Endometrial microvascular endothelial cells (primary cell): ENCODE measurements at regions not wholly inside any gene's neighbourhood (a gene's known extent, or its start where the extent isn't known, plus 50 kb on each side); places are given as distances from the start of the nearest gene placed in this dataset.

ENCODE experiments used
- in situ Hi-C: cut with HindIII; loops from 2 replicates; pipeline ENCODE4 v1.10.0; 2017; ENCODE audit warnings: low sequenced_read_pairs, low pct_unique_long_range_greater_than_20kb; ENCODE audit errors: inconsistent ontology term

GRCh38 chr2:67669766-67670165 lies 272.6 kb downstream of the ETAA1 start:
- in situ Hi-C loops = no loop called here

GRCh38 chr2:67670747-67671183 lies 273.6 kb downstream of the ETAA1 start:
- in situ Hi-C loops = no loop called here

GRCh38 chr2:67671464-67672450 lies 274.6 kb downstream of the ETAA1 start:
- in situ Hi-C loops = no loop called here

GRCh38 chr2:67674668-67675067 lies 277.5 kb downstream of the ETAA1 start:
- in situ Hi-C loops = no loop called here

- in situ Hi-C loops = no loop called here
Observed at GRCh38 chr2:67684991-67685390, 287.9 kb downstream of the ETAA1 start.

- in situ Hi-C loops = no loop called here
Observed at GRCh38 chr2:67686254-67686653, 289.1 kb downstream of the ETAA1 start.

GRCh38 chr2:67689186-67689585 lies 292.1 kb downstream of the ETAA1 start:
- in situ Hi-C loops = no loop called here

- in situ Hi-C loops = no loop called here
Observed at GRCh38 chr2:67689651-67690050, 292.5 kb downstream of the ETAA1 start.

- in situ Hi-C loops = no loop called here
Observed at GRCh38 chr2:67694445-67694844, 297.3 kb downstream of the ETAA1 start.

- in situ Hi-C loops = no loop called here
Observed at GRCh38 chr2:67701011-67701410, 303.9 kb downstream of the ETAA1 start.

- in situ Hi-C loops = no loop called here
Observed at GRCh38 chr2:67702284-67702683, 305.2 kb downstream of the ETAA1 start.

- in situ Hi-C loops = no loop called here
Observed at GRCh38 chr2:67702937-67703336, 305.8 kb downstream of the ETAA1 start.

- in situ Hi-C loops = no loop called here
Observed at GRCh38 chr2:67706082-67706481, 308.9 kb downstream of the ETAA1 start.

GRCh38 chr2:67707896-67708295 lies 310.8 kb downstream of the ETAA1 start:
- in situ Hi-C loops = no loop called here

GRCh38 chr2:67709835-67710234 lies 312.7 kb downstream of the ETAA1 start:
- in situ Hi-C loops = no loop called here

GRCh38 chr2:67712484-67712883 lies 315.4 kb downstream of the ETAA1 start:
- in situ Hi-C loops = no loop called here

- in situ Hi-C loops = no loop called here
Observed at GRCh38 chr2:67713376-67713775, 316.2 kb downstream of the ETAA1 start.

- in situ Hi-C loops = no loop called here
Observed at GRCh38 chr2:67716895-67717396, 319.8 kb downstream of the ETAA1 start.

GRCh38 chr2:67717692-67718091 lies 320.6 kb downstream of the ETAA1 start:
- in situ Hi-C loops = no loop called here

- in situ Hi-C loops = no loop called here
Observed at GRCh38 chr2:67719351-67719750, 322.2 kb downstream of the ETAA1 start.
